ENCODE measurements at regions not wholly inside any gene's neighbourhood (a gene's known extent, or its start where the extent isn't known, plus 50 kb on each side); places are given as distances from the start of the nearest gene placed in this dataset.

DNA sequence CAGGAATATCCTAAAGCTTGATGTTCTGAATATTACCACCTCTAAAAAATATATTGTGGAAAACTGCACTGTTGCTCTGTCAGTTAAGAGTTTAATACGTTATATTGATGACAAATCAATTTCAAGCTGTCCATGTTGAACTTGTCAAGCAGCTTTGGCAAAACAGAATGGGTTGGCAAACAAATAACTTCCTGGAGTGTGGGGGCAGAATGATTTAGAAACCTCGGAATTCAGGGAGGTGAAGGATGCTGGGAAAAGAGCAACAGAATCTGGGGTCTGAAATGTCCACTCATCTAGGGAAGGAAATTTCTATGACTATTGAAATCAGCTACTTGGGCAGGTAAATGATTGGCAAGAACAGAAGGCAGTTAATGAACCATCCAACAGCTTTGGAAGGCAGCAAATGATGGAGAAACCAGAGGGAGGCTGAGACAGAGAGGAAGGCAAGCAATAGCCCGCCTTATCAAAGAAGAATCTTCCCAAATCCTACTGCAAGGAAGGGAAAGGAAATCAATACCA lies 95.1 kb upstream of the PALS2 start:
- TF ChIP-seq, protein P1, sequence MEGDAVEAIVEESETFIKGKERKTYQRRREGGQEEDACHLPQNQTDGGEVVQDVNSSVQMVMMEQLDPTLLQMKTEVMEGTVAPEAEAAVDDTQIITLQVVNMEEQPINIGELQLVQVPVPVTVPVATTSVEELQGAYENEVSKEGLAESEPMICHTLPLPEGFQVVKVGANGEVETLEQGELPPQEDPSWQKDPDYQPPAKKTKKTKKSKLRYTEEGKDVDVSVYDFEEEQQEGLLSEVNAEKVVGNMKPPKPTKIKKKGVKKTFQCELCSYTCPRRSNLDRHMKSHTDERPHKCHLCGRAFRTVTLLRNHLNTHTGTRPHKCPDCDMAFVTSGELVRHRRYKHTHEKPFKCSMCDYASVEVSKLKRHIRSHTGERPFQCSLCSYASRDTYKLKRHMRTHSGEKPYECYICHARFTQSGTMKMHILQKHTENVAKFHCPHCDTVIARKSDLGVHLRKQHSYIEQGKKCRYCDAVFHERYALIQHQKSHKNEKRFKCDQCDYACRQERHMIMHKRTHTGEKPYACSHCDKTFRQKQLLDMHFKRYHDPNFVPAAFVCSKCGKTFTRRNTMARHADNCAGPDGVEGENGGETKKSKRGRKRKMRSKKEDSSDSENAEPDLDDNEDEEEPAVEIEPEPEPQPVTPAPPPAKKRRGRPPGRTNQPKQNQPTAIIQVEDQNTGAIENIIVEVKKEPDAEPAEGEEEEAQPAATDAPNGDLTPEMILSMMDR (IDR thresholded peaks at IDR 0.05) = no peak
- no peak for TF ChIP-seq POLR2A (IDR thresholded peaks at IDR 0.05)
- no peak for TF ChIP-seq EP300 (IDR thresholded peaks at IDR 0.05)

Measured in ovary (tissue), 3 donors.